GM12873 (cell line): ENCODE measurements at regions not wholly inside any gene's neighbourhood (a gene's known extent, or its start where the extent isn't known, plus 50 kb on each side); places are given as distances from the start of the nearest gene placed in this dataset.

ENCODE experiments used
- CTCF ChIP-seq: IDR thresholded peaks from 2 replicates; pipeline ENCODE4 v1.5.1; 2012; ENCODE audit warnings: low read depth, mild to moderate bottlenecking, moderate library complexity, low read length, control low read depth; ENCODE audit not compliant: insufficient read depth; ENCODE audit errors: missing control alignments

GRCh38 chr4:57309658-57310057 is 199.5 kb upstream of the IGFBP7 start:
- TF ChIP-seq CTCF = no peak

DNA sequence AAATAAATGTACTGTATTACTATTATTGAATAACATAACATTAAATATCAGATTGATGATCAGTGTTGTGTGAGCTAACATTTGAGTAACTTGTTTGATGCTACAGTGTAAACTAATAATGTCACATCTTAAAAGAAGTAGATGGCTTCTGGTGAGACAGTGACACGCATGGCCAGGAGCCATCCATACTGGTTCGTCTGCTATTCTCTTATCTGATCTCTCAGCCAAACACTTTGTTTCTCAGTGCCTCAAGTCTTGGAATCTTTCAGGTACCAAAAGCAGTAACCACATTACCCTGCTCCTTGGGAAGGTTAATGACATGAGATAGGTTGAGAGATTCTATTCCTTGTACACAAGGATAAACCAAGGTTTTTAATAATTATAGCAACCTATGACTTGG is 198.1 kb upstream of the IGFBP7 start:
- no peak for TF ChIP-seq CTCF

DNA sequence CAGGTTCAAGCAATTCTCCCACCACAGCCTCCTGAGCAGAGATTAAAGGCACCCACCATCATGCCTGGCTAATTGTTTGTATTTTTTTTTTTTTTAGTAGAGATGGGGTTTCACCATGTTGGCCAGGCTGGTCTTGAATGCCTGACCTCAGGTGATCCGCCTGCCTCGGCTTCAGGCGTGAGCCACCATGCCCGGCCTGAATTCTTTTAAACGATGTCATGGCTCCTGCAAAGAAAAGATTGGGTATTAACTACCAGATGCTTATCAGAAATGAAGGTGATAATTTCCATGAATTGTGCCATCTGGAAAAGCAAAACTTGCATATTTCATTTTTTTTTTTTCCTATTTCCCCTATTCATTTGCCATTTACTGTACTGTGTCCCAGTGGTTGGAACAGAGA is 195.7 kb upstream of the IGFBP7 start:
- TF ChIP-seq CTCF = no peak

- TF ChIP-seq CTCF = no peak
Observed at GRCh38 chr4:57303012-57303751, 193.0 kb upstream of the IGFBP7 start.

- no peak for TF ChIP-seq CTCF
Observed at GRCh38 chr4:57291911-57292310, 181.7 kb upstream of the IGFBP7 start.

DNA sequence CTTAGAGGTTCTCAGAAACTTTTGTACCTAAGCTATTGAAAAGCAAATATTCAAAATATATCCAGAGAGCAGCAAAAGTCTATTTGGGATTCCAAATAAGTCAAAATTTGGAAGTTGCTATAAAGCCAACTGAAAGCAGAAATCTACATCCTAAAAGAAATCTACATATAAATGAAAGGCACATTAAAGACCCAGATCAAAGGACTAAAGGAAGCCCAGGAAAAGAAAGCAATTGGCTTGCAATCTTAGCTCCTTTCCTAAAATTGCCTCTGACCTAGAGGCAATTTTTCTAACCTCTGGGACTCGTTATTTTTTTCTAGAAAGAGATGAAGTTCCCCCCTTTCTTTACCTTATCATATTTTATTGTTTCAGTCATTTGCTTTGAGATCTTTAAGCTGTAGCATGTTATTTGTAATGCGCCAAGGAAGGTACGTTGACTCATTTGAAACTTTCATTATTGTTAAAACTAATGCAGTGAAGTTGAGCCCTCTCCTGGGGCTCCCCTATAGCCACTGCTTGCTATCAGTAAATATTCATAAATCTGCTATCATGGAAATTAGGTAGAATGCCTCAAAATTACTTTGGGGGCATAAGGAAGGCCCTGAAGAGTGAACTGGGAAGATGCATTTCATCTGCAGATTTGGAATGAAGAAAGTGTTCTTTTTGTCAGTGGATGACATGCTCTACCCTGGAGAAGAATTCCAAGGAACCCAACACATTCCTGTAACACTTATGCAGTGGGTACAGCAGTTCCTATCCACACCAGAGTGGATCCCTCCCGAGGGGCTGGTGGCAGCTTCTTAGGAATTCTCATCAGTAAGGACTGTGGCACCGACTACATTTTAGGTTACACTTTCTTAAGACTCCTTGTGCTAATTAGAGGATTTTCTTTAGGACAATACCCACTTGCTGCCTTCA is 177.8 kb upstream of the IGFBP7 start:
- TF ChIP-seq CTCF = no peak

- no peak for TF ChIP-seq CTCF
Observed at GRCh38 chr4:57282933-57283310, 172.7 kb upstream of the IGFBP7 start.
